ENCODE measurements at regions not wholly inside any gene's neighbourhood (a gene's known extent, or its start where the extent isn't known, plus 50 kb on each side); places are given as distances from the start of the nearest gene placed in this dataset.

DNA sequence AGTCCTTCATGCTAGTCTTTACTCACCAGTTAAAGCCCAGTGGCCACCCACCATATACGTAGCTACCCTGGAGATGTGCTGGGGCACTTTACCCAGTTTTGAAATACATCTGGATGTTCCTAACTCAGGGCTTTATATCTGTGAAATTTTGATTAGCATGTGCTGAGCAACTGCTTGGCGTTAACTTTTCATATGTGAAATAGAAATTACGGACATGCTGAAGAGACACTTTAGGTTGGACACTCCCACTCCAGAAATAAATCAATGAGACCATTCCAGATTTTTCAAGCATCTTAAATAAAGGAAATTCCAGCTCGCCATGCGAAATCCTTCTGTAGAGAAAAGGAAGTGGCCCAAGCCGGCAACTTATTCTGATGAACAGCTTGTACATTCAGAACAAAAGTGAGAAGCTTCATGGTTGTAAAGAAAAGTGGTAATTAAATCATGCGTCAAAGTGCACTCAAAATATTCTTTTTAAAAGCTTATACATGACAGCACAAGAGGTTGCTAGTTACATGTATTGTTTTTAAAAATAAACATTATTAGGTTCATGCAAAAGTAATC, 153.5 kb upstream of the ITGB1 start:
- DNase-seq (no peak), ATAC-seq (no peak)
- no peak overlapping the region for H3K4me3 ChIP-seq (ENCODE audit: low read length)
- no peak overlapping the region for H3K27ac ChIP-seq (ENCODE audit: low read length)
- BruUV-seq (replicated peaks) = no TSS peak
- H3K27me3 ChIP-seq (ENCODE audit: low read length) = no peaks in the 10 kb centered on the region
- no peaks in the 10 kb centered on the region for H3K9me2 ChIP-seq (replicated peaks; ENCODE audit: low read length)
- no peaks in the 10 kb centered on the region for H3F3A ChIP-seq (ENCODE audit: low read length, unreplicated experiment)
- H3K36me3 ChIP-seq (ENCODE audit: low read depth, low read length) = no peaks in the 10 kb centered on the region
- H4K20me1 ChIP-seq (ENCODE audit: low read length) = no peaks in the 10 kb centered on the region
- intact Hi-C loops (cut with micrococcal nuclease) = loop anchor here (5.0 kb wide), 1 partner anchor 79 kb away; no protein-coding TSS in a partner anchor
- POLR2A ChIA-PET (ENCODE audit: unreplicated experiment) = no interaction called here
- no peak for TF ChIP-seq EZH2phosphoT487 (IDR thresholded peaks at IDR 0.05; ENCODE audit: borderline replicate concordance, low read length)
- no peak for TF ChIP-seq EZH2 (IDR thresholded peaks at IDR 0.05; ENCODE audit: low read length, unreplicated experiment)
- TF ChIP-seq, protein P1, sequence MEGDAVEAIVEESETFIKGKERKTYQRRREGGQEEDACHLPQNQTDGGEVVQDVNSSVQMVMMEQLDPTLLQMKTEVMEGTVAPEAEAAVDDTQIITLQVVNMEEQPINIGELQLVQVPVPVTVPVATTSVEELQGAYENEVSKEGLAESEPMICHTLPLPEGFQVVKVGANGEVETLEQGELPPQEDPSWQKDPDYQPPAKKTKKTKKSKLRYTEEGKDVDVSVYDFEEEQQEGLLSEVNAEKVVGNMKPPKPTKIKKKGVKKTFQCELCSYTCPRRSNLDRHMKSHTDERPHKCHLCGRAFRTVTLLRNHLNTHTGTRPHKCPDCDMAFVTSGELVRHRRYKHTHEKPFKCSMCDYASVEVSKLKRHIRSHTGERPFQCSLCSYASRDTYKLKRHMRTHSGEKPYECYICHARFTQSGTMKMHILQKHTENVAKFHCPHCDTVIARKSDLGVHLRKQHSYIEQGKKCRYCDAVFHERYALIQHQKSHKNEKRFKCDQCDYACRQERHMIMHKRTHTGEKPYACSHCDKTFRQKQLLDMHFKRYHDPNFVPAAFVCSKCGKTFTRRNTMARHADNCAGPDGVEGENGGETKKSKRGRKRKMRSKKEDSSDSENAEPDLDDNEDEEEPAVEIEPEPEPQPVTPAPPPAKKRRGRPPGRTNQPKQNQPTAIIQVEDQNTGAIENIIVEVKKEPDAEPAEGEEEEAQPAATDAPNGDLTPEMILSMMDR (conservative IDR thresholded peaks at IDR 0.05; ENCODE audit: low read depth, low read length) = no peak
- H3K9ac ChIP-seq (ENCODE audit: low read length) = no peak overlapping the region
- no peaks in the 10 kb centered on the region for H3K9me3 ChIP-seq (ENCODE audit: low read length)
- CTCF ChIA-PET = no interaction called here
- no peaks in the 10 kb centered on the region for H3K79me2 ChIP-seq (ENCODE audit: low read length)
- peaks cover 36% of the 10 kb centered on the region for H3K4me1 ChIP-seq (ENCODE audit: insufficient read depth, low read length)
- H2AFZ ChIP-seq (ENCODE audit: low read length) = no peak overlapping the region
- no peak overlapping the region for H3K4me2 ChIP-seq (ENCODE audit: low read length)

DNA sequence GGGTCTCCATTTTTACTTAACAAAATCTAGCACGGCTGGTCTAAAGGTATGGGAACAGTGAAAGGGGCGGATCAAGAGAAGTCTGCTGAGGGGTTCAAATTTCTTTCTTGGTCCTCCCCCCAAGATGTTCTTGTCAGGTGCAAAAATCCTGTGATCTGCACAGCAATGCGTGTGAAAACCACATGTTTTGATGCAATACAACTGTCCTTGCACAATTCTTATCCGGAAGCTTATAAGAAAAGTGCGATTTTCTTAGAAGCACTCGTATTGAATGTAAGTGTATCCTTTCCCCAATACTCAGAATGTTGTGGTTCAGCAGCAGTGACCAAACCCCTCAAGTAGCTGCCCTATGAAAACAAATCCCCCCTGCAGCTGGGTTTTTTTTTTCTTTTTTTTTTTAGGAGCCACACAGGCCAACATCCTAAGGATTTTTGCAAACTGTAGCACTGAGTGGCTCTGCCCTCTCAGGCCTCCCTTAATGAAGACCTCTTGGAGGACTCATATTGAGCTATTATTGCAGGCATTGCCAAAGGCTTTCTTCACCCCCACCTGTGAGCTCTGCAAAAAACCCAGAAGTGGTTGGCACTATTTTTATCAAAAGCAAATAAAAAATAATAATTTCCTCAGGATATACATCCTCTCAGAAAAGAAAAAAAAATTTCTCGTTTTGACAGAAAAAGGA, 151.9 kb upstream of the ITGB1 start:
- no TSS peak for BruUV-seq (replicated peaks)
- peaks cover 19% of the 10 kb centered on the region for H3K4me1 ChIP-seq (ENCODE audit: insufficient read depth, low read length)
- CTCF ChIA-PET = interaction anchor here (0.7 kb wide), 1 partner anchor 9 kb away, joined by 3 read pairs; no protein-coding TSS in a partner anchor
- ATAC-seq (no peak), DNase-seq (no peak)
- H3K4me2 ChIP-seq (ENCODE audit: low read length) = no peak overlapping the region
- no peaks in the 10 kb centered on the region for H3K36me3 ChIP-seq (ENCODE audit: low read depth, low read length)
- no peaks in the 10 kb centered on the region for H3K9me2 ChIP-seq (replicated peaks; ENCODE audit: low read length)
- no peaks in the 10 kb centered on the region for H3K27me3 ChIP-seq (ENCODE audit: low read length)
- no peaks in the 10 kb centered on the region for H3F3A ChIP-seq (ENCODE audit: low read length, unreplicated experiment)
- intact Hi-C loops (cut with micrococcal nuclease) = loop anchor here (5.0 kb wide), 1 partner anchor 78 kb away; no protein-coding TSS in a partner anchor
- no peak overlapping the region for H3K4me3 ChIP-seq (ENCODE audit: low read length)
- no peaks in the 10 kb centered on the region for H3K9me3 ChIP-seq (ENCODE audit: low read length)
- TF ChIP-seq, protein P1 (conservative IDR thresholded peaks at IDR 0.05; ENCODE audit: low read depth, low read length) = no peak
- TF ChIP-seq EZH2 (IDR thresholded peaks at IDR 0.05; ENCODE audit: low read length, unreplicated experiment) = no peak
- TF ChIP-seq EZH2phosphoT487 (IDR thresholded peaks at IDR 0.05; ENCODE audit: borderline replicate concordance, low read length) = no peak
- H4K20me1 ChIP-seq (ENCODE audit: low read length) = no peaks in the 10 kb centered on the region
- H2AFZ ChIP-seq (ENCODE audit: low read length) = no peak overlapping the region
- no peak overlapping the region for H3K9ac ChIP-seq (ENCODE audit: low read length)
- no peaks in the 10 kb centered on the region for H3K79me2 ChIP-seq (ENCODE audit: low read length)
- POLR2A ChIA-PET (ENCODE audit: unreplicated experiment) = no interaction called here
- H3K27ac ChIP-seq (ENCODE audit: low read length) = no peak overlapping the region

DNA sequence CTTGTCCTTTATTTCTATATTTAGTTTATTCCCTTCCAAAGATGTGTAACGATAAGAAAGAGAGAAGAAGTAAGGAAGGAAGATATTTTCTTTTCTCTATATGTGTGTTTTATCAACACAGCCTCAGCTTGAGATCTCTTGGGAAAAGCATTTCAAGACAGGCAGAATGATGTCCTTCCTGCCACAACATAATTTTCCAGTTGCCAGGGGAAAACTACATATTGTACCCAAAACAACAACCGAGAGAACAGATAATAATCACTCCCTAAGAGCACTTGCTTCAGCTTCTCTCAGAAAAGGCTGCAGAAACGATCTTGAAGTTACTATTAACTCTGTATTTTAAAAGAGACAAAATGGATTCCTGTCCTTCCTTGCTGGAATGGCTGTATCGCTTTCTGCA, 151.4 kb upstream of the ITGB1 start:
- peaks cover 14% of the 10 kb centered on the region for H3K4me1 ChIP-seq (ENCODE audit: insufficient read depth, low read length)
- H3F3A ChIP-seq (ENCODE audit: low read length, unreplicated experiment) = no peaks in the 10 kb centered on the region
- H3K9ac ChIP-seq (ENCODE audit: low read length) = no peak overlapping the region
- H3K36me3 ChIP-seq (ENCODE audit: low read depth, low read length) = no peaks in the 10 kb centered on the region
- no peaks in the 10 kb centered on the region for H3K79me2 ChIP-seq (ENCODE audit: low read length)
- intact Hi-C loops (cut with micrococcal nuclease) = no loop called here
- H3K9me3 ChIP-seq (ENCODE audit: low read length) = no peaks in the 10 kb centered on the region
- no peak overlapping the region for H3K4me3 ChIP-seq (ENCODE audit: low read length)
- no TSS peak for BruUV-seq (replicated peaks)
- ATAC-seq (no peak), DNase-seq (no peak)
- H3K27me3 ChIP-seq (ENCODE audit: low read length) = no peaks in the 10 kb centered on the region
- TF ChIP-seq EZH2phosphoT487 (IDR thresholded peaks at IDR 0.05; ENCODE audit: borderline replicate concordance, low read length) = no peak
- no peak for TF ChIP-seq EZH2 (IDR thresholded peaks at IDR 0.05; ENCODE audit: low read length, unreplicated experiment)
- TF ChIP-seq, protein P1 (conservative IDR thresholded peaks at IDR 0.05; ENCODE audit: low read depth, low read length) = no peak
- no peak overlapping the region for H3K4me2 ChIP-seq (ENCODE audit: low read length)
- POLR2A ChIA-PET (ENCODE audit: unreplicated experiment) = no interaction called here
- no peak overlapping the region for H2AFZ ChIP-seq (ENCODE audit: low read length)
- H4K20me1 ChIP-seq (ENCODE audit: low read length) = no peaks in the 10 kb centered on the region
- no peak overlapping the region for H3K27ac ChIP-seq (ENCODE audit: low read length)
- CTCF ChIA-PET = interaction anchor here (0.7 kb wide), 1 partner anchor 8 kb away, joined by 3 read pairs; no protein-coding TSS in a partner anchor
- H3K9me2 ChIP-seq (replicated peaks; ENCODE audit: low read length) = no peaks in the 10 kb centered on the region
